Uterus (tissue), 2 donors: ENCODE measurements at regions not wholly inside any gene's neighbourhood (a gene's known extent, or its start where the extent isn't known, plus 50 kb on each side); places are given as distances from the start of the nearest gene placed in this dataset.

Experiments
- POLR2A ChIP-seq, 2 donors: fragments of 450-650 bp; IDR thresholded peaks; one replicate each; pipeline ENCODE4 v1.6.1; 2016; ENCODE audit warnings: antibody characterized with exemption in 2 of 2, mild to moderate bottlenecking in 1 of 2, moderate library complexity in 1 of 2
- TF ChIP-seq, protein P1 (sequence below), 4 experiments: fragments of 200-600 bp in 2 of 4; fragments of 450-650 bp in 2 of 4; sonication (generic) in 2 of 4; IDR thresholded peaks; one replicate each; pipeline ENCODE4 v1.5.1; 2016 to 2019; ENCODE audit warnings: antibody characterized with exemption in 4 of 4, mild to moderate bottlenecking in 2 of 4, moderate library complexity in 1 of 4

DNA sequence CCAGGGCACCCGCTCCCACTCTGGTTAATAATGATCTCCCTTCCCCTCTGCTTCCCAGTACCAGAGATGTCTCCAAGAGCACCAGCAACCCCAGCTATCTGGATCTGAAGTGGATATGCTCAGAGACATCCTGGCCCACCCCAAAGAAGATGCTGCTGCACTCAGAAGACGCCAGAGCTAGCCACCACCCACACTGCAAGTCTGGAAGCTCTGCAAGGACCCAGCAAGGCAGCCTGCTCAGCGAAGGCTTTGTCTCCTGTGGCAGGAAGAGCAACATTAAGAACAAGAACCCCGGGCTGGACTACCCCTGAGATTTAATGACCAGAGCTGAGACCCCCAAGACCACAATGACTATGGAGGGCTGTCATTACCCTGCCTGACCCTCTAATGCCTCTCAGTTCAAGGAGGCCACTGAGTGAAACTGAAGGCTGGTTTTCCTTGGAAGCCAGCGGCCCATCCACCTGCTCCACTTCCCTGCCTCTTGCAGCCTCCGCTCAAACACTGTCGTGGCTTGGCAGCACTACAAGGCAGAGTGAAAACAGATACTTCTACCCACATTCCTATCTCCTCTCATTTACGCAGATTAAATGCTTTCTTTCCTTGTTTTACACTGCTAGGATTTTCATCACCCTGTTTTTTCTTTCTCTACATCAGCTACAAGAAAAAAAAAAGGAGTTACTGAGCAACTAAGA is 202.2 kb downstream of the SNX10 start:
- TF ChIP-seq, protein P1, sequence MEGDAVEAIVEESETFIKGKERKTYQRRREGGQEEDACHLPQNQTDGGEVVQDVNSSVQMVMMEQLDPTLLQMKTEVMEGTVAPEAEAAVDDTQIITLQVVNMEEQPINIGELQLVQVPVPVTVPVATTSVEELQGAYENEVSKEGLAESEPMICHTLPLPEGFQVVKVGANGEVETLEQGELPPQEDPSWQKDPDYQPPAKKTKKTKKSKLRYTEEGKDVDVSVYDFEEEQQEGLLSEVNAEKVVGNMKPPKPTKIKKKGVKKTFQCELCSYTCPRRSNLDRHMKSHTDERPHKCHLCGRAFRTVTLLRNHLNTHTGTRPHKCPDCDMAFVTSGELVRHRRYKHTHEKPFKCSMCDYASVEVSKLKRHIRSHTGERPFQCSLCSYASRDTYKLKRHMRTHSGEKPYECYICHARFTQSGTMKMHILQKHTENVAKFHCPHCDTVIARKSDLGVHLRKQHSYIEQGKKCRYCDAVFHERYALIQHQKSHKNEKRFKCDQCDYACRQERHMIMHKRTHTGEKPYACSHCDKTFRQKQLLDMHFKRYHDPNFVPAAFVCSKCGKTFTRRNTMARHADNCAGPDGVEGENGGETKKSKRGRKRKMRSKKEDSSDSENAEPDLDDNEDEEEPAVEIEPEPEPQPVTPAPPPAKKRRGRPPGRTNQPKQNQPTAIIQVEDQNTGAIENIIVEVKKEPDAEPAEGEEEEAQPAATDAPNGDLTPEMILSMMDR (IDR thresholded peaks at IDR 0.05): no peak
- TF ChIP-seq POLR2A (IDR thresholded peaks at IDR 0.05): no peak
